OCI-LY1 (cell line): ENCODE measurements at regions not wholly inside any gene's neighbourhood (a gene's known extent, or its start where the extent isn't known, plus 50 kb on each side); places are given as distances from the start of the nearest gene placed in this dataset.

Experiments
- EZH2 ChIP-seq: fragments of 200-600 bp; sonication (generic), shearing (Covaris generic); IDR thresholded peaks from 2 replicates; pipeline ENCODE4 v1.8.0; 2017; ENCODE audit warnings: borderline replicate concordance, mixed run types, mild to moderate bottlenecking, antibody characterized with exemption, low read length, moderate library complexity, mixed read lengths
- TF ChIP-seq, protein P1 (sequence below): fragments of 200-600 bp; sonication (generic), shearing (Covaris generic); IDR thresholded peaks from 2 replicates; pipeline ENCODE4 v1.5.1; 2017; ENCODE audit warnings: mild to moderate bottlenecking, antibody characterized with exemption, low read length, moderate library complexity, mixed read lengths

- TF ChIP-seq, protein P1, sequence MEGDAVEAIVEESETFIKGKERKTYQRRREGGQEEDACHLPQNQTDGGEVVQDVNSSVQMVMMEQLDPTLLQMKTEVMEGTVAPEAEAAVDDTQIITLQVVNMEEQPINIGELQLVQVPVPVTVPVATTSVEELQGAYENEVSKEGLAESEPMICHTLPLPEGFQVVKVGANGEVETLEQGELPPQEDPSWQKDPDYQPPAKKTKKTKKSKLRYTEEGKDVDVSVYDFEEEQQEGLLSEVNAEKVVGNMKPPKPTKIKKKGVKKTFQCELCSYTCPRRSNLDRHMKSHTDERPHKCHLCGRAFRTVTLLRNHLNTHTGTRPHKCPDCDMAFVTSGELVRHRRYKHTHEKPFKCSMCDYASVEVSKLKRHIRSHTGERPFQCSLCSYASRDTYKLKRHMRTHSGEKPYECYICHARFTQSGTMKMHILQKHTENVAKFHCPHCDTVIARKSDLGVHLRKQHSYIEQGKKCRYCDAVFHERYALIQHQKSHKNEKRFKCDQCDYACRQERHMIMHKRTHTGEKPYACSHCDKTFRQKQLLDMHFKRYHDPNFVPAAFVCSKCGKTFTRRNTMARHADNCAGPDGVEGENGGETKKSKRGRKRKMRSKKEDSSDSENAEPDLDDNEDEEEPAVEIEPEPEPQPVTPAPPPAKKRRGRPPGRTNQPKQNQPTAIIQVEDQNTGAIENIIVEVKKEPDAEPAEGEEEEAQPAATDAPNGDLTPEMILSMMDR: no peak
- no peak for TF ChIP-seq EZH2
Measured at GRCh38 chr11:110890995-110891394, 178.8 kb upstream of the ARHGAP20 start.
